Liver (tissue), 8 donors: ENCODE measurements at regions not wholly inside any gene's neighbourhood (a gene's known extent, or its start where the extent isn't known, plus 50 kb on each side); places are given as distances from the start of the nearest gene placed in this dataset.

Source experiments
- DNase-seq: peaks from one replicate; pipeline ENCODE4 v3.0.0-alpha.2; 2017; ENCODE audit warnings: low spot score
- H3K27ac ChIP-seq, 2 donors: one replicate each; pipeline ENCODE4 v1.7.0; 2013; ENCODE audit warnings: inconsistent platforms in 2 of 2, low read length in 2 of 2, control low read depth in 1 of 2, low read depth in 1 of 2, mild to moderate bottlenecking in 1 of 2
- H3K27me3 ChIP-seq, 4 donors: one replicate each; pipeline versions ENCODE4 v1.6.1 to v1.7.0; 2013; ENCODE audit warnings: low read length in 3 of 4, inconsistent platforms in 1 of 4, mild to moderate bottlenecking in 1 of 4, moderate library complexity in 1 of 4; ENCODE audit not compliant: control insufficient read depth in 4 of 4, insufficient read depth in 4 of 4
- H3K36me3 ChIP-seq, 4 donors: one replicate each; pipeline versions ENCODE4 v1.6.1 to v1.7.0; 2013; ENCODE audit warnings: low read length in 3 of 4, mild to moderate bottlenecking in 3 of 4, low read depth in 1 of 4, moderate library complexity in 1 of 4; ENCODE audit not compliant: control insufficient read depth in 4 of 4, insufficient read depth in 3 of 4
- H3K4me1 ChIP-seq, 4 donors: one replicate each; pipeline versions ENCODE4 v1.6.1 to v1.7.0; 2013; ENCODE audit warnings: low read length in 3 of 4, mild to moderate bottlenecking in 3 of 4, moderate library complexity in 1 of 4; ENCODE audit not compliant: control insufficient read depth in 4 of 4, insufficient read depth in 4 of 4
- H3K4me3 ChIP-seq, 3 donors: one replicate each; pipeline versions ENCODE4 v1.6.1 to v1.7.0; 2013; ENCODE audit warnings: low read length in 3 of 3, control low read depth in 1 of 3, low read depth in 1 of 3, mild to moderate bottlenecking in 1 of 3
- H3K9ac ChIP-seq, 2 donors: one replicate each; pipeline ENCODE4 v1.7.0; 2013; ENCODE audit warnings: low read length in 2 of 2, mild to moderate bottlenecking in 2 of 2, moderate library complexity in 2 of 2, control low read depth in 1 of 2, low read depth in 1 of 2
- H3K9me3 ChIP-seq, 4 donors: one replicate each; pipeline versions ENCODE4 v1.6.1 to v1.7.0; 2013; ENCODE audit warnings: low read length in 3 of 4; ENCODE audit not compliant: control insufficient read depth in 4 of 4
- CTCF ChIP-seq: fragments of 150-350 bp; IDR thresholded peaks from 2 replicates; pipeline ENCODE4 v1.5.1; 2017; ENCODE audit warnings: improper control_type of control experiment, low read depth, low read length; ENCODE audit not compliant: missing input control
- EGR1 ChIP-seq, 2 donors: IDR thresholded peaks; 2 replicates each; pipeline ENCODE4 v1.6.1; 2016 to 2018; ENCODE audit warnings: antibody characterized with exemption in 2 of 2, low read depth in 2 of 2
- FOXA1 ChIP-seq: IDR thresholded peaks from 2 replicates; pipeline ENCODE4 v1.6.1; 2016; ENCODE audit warnings: antibody characterized with exemption
- FOXA2 ChIP-seq: IDR thresholded peaks from 2 replicates; pipeline ENCODE4 v1.6.1; 2016; ENCODE audit warnings: antibody characterized with exemption
- HNF4A ChIP-seq, 2 donors: conservative IDR thresholded peaks; 2 replicates each; pipeline ENCODE4 v1.6.1; 2016; ENCODE audit warnings: antibody characterized with exemption in 2 of 2, mild to moderate bottlenecking in 2 of 2
- NR2F2 ChIP-seq: IDR thresholded peaks from 2 replicates; pipeline ENCODE4 v1.6.1; 2016; ENCODE audit warnings: antibody characterized with exemption
- RAD21 ChIP-seq, 2 donors: IDR thresholded peaks; 2 replicates each; pipeline ENCODE4 v1.6.1; 2016; ENCODE audit warnings: antibody characterized with exemption in 2 of 2, mild to moderate bottlenecking in 2 of 2
- REST ChIP-seq: IDR thresholded peaks from 2 replicates; pipeline ENCODE4 v1.6.1; 2016; ENCODE audit warnings: antibody characterized with exemption, mild to moderate bottlenecking
- SP1 ChIP-seq: IDR thresholded peaks from 2 replicates; pipeline ENCODE4 v1.6.1; 2018; ENCODE audit warnings: antibody characterized with exemption, mild to moderate bottlenecking
- TAF1 ChIP-seq: conservative IDR thresholded peaks from 2 replicates; pipeline ENCODE4 v1.6.1; 2016; ENCODE audit warnings: antibody characterized with exemption, mild to moderate bottlenecking
- ZBTB33 ChIP-seq: IDR thresholded peaks from 2 replicates; pipeline ENCODE4 v1.6.1; 2016; ENCODE audit warnings: antibody characterized with exemption
- WGBS: extraction: QIAGEN DNeasy Blood & Tissue Kit; methylation state at CpG from one replicate; pipeline ENCODE4 v1.1.7; 2013; 5-methylcytosine and 5-hydroxymethylcytosine counted together
- TF ChIP-seq, protein P1 (sequence below): IDR thresholded peaks from 2 replicates; pipeline ENCODE4 v1.6.1; 2016; ENCODE audit warnings: antibody characterized with exemption
- TF ChIP-seq, protein P2 (sequence below): IDR thresholded peaks from 2 replicates; pipeline ENCODE4 v1.6.1; 2016; ENCODE audit warnings: antibody characterized with exemption
- donor health status: healthy.
- donor health status: healthy.
- donor health status: healthy.
- donor health status: healthy.
- donor health status: healthy.

- H3K9ac ChIP-seq, result no peak overlapping the region
- no peaks in the 10 kb centered on the region for H3K4me1 ChIP-seq
- no peaks in the 10 kb centered on the region for H3K36me3 ChIP-seq
- TF ChIP-seq NR2F2 (no peak), ZBTB33 (no peak), FOXA2 (no peak), CTCF (no peak), TAF1 (no peak), EGR1 (IDR thresholded peaks at IDR 0.05; ENCODE audit: low read depth in 2 of 2) (no peak), RAD21 (IDR thresholded peaks at IDR 0.05) (no peak)
- TF ChIP-seq, protein P1, sequence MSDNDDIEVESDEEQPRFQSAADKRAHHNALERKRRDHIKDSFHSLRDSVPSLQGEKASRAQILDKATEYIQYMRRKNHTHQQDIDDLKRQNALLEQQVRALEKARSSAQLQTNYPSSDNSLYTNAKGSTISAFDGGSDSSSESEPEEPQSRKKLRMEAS, result no peak
- TF ChIP-seq, protein P2, sequence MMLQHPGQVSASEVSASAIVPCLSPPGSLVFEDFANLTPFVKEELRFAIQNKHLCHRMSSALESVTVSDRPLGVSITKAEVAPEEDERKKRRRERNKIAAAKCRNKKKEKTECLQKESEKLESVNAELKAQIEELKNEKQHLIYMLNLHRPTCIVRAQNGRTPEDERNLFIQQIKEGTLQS, result no peak
- H3K27me3 ChIP-seq, result no peaks in the 10 kb centered on the region
- no peak overlapping the region for H3K4me3 ChIP-seq
- no peaks in the 10 kb centered on the region for H3K9me3 ChIP-seq
- DNase-seq, result no peak
- no peak overlapping the region for H3K27ac ChIP-seq
Measured at GRCh38 chr12:69084816-69085378, 151.9 kb upstream of the CPM start.

GRCh38 chr12:69085852-69086251, 152.9 kb upstream of the CPM start:
- no peak overlapping the region for H3K9ac ChIP-seq
- H3K9me3 ChIP-seq, result no peaks in the 10 kb centered on the region
- TF ChIP-seq TAF1 (no peak), NR2F2 (no peak), ZBTB33 (no peak), EGR1 (IDR thresholded peaks at IDR 0.05; ENCODE audit: low read depth in 2 of 2) (no peak), HNF4A (conservative IDR thresholded peaks at IDR 0.05) (no peak), FOXA1 (no peak), REST (no peak), FOXA2 (no peak), SP1 (no peak), CTCF (no peak)
- TF ChIP-seq, protein P1, result no peak
- TF ChIP-seq, protein P2, result no peak
- H3K27ac ChIP-seq, result no peak overlapping the region
- no peaks in the 10 kb centered on the region for H3K36me3 ChIP-seq
- WGBS, result 92% methylated on average over 2 of the region's 2 CpGs
- H3K27me3 ChIP-seq, result no peaks in the 10 kb centered on the region
- no peaks in the 10 kb centered on the region for H3K4me1 ChIP-seq
- no peak overlapping the region for H3K4me3 ChIP-seq
- no peak for DNase-seq
